Heart right ventricle (tissue), 16 donors: ENCODE measurements at regions not wholly inside any gene's neighbourhood (a gene's known extent, or its start where the extent isn't known, plus 50 kb on each side); places are given as distances from the start of the nearest gene placed in this dataset.

ENCODE experiments used
- ATAC-seq, 8 donors: fragments of 200-7000 bp; cut with Tn5 transposase; one replicate each; pipeline ENCODE4 v1.9.1; 2020; ENCODE audit warnings: mild to moderate bottlenecking in 8 of 8, moderate library complexity in 8 of 8, moderate number of reproducible peaks in 1 of 8
- DNase-seq, 2 donors: peaks; one replicate each; pipeline ENCODE4 v3.0.0-alpha.2; 2020
- H3K27ac ChIP-seq, 10 donors: fragments of 200-600 bp; sonication (generic) in 2 of 10; one replicate each; pipeline versions ENCODE4 v1.5.0 to v1.8.0; 2020 to 2022; ENCODE audit warnings: mild to moderate bottlenecking in 3 of 10
- H3K27me3 ChIP-seq, 7 donors: fragments of 200-600 bp; one replicate each; pipeline ENCODE4 v1.8.0; 2021 to 2022; ENCODE audit warnings: mild to moderate bottlenecking in 2 of 7
- H3K36me3 ChIP-seq, 9 donors: fragments of 200-600 bp; sonication (generic) in 1 of 9; one replicate each; pipeline versions ENCODE4 v1.5.0 to v1.8.0; 2020 to 2022; ENCODE audit warnings: mild to moderate bottlenecking in 2 of 9
- H3K4me1 ChIP-seq, 9 donors: fragments of 200-600 bp; sonication (generic) in 1 of 9; one replicate each; pipeline versions ENCODE4 v1.5.0 to v1.8.0; 2020 to 2022; ENCODE audit warnings: mild to moderate bottlenecking in 4 of 9
- H3K4me3 ChIP-seq, 10 donors: fragments of 200-600 bp; sonication (generic) in 2 of 10; one replicate each; pipeline versions ENCODE4 v1.5.0 to v1.8.0; 2020 to 2022; ENCODE audit warnings: mild to moderate bottlenecking in 7 of 10, moderate library complexity in 2 of 10
- H3K9me3 ChIP-seq, 11 donors: fragments of 200-600 bp in 10 of 11; sonication (generic) in 2 of 11; one replicate each; pipeline versions ENCODE4 v1.5.0 to v1.8.0; 2013 to 2022; ENCODE audit warnings: mild to moderate bottlenecking in 2 of 11, control low read depth in 1 of 11, moderate library complexity in 1 of 11
- CTCF ChIP-seq, 9 donors: fragments of 200-600 bp; sonication (generic) in 2 of 9; IDR thresholded peaks; one replicate each; pipeline versions ENCODE4 v1.5.0 to v1.8.0; 2021 to 2022; ENCODE audit warnings: antibody characterized with exemption in 9 of 9, mild to moderate bottlenecking in 5 of 9, moderate library complexity in 1 of 9
- WGBS, 2 donors: extraction: QIAGEN DNeasy Blood & Tissue Kit; methylation state at CpG; one replicate each; pipeline ENCODE4 v1.1.7; 2013; ENCODE audit warnings: inconsistent platforms in 1 of 2; 5-methylcytosine and 5-hydroxymethylcytosine counted together
- intact Hi-C, 10 donors: fragments of 100-400 bp; cut with DNase I; formaldehyde crosslinking; loops; one replicate each; pipeline versions ENCODE4 v1.11.1 to v1.14.2; 2022
- donor health status: Arrhythmogenic right ventricular cardiomyopathy.
- donor health status: ischemic (EF 13 %, LVEDD 7.1; RV severe dilation, severe dysfunction).
- donor health status: healthy with polysubstance abuse.
- donor health status: DM: no; HTN: yes; CAD: no.
- donor health status: DM: no; HTN: no; CAD: no.
- donor health status: ischemic (EF 25% LVEDD 6.9; RV normal size, moderate dysfunction).
- donor health status: ischemic (EF 25% LVEDD 5.7; RV mildly dilated, moderate dysfunction).
- donor health status: healthy.
- donor health status: DM: yes; HTN: yes; CAD: no.
- donor health status: Ischemic cardiomyopathy.
- donor health status: ischemic (EF 35%, LVEDD 5.7; RV mildly dilated, moderate dysfunction).
- donor health status: nonischemic (EF 11% LVEDD 7.7; RV severe dilation, severe dysfunction).
- donor health status: DM: yes; HTN: yes; CAD: no.
- donor health status: PGD.
- donor health status: ischemic (EF 29% LVEDD 5.4; RV normal size, mild dysfunction).
- donor health status: nonischemic (EF 23%, LVEDD 6.1; RV moderate dilation, normal function).

- Histone ChIP-seq H3K4me1 (no peaks in the 10 kb centered on the region), H3K27ac (no peak overlapping the region), H3K9me3 (peaks cover 0 to 11% (median 0%) of the 10 kb centered on the region in 11 donors), H3K4me3 (no peak overlapping the region), H3K27me3 (no peaks in the 10 kb centered on the region), H3K36me3 (no peaks in the 10 kb centered on the region)
- no peak for TF ChIP-seq CTCF (IDR thresholded peaks at IDR 0.05)
- DNase-seq: no peak
- intact Hi-C loops: no loop called here
- ATAC-seq: no peak
- 61 to 83% methylated on average over 5 of the region's 5 CpGs for WGBS, 2 donors
These were observed 617.0 kb downstream of the SLITRK1 start for GRCh38 chr13:83265279-83265678.

- no peaks in the 10 kb centered on the region for H3K27me3 ChIP-seq
- no peaks in the 10 kb centered on the region for H3K36me3 ChIP-seq
- DNase-seq (no peak), ATAC-seq (peak in 1 of 8 donors; percentile 10)
- no peak overlapping the region for H3K27ac ChIP-seq
- intact Hi-C loops: no loop called here
- H3K4me3 ChIP-seq: no peak overlapping the region
- H3K4me1 ChIP-seq: no peaks in the 10 kb centered on the region
- WGBS, 2 donors: 79 to 87% methylated on average over 6 of the region's 6 CpGs
- peaks cover 0 to 38% (median 6%) of the 10 kb centered on the region in 11 donors for H3K9me3 ChIP-seq
- no peak for TF ChIP-seq CTCF (IDR thresholded peaks at IDR 0.05)
These were observed 633.5 kb downstream of the SLITRK1 start for GRCh38 chr13:83248751-83249150.

- Histone ChIP-seq H3K27me3 (no peaks in the 10 kb centered on the region), H3K9me3 (peaks cover 0 to 1% (median 0%) of the 10 kb centered on the region in 11 donors), H3K4me1 (no peaks in the 10 kb centered on the region), H3K36me3 (no peaks in the 10 kb centered on the region), H3K27ac (no peak overlapping the region), H3K4me3 (no peak overlapping the region)
- WGBS, 2 donors: 67 to 83% methylated on average over 1 of the region's 1 CpG
- no peak for DNase-seq
- intact Hi-C loops: loop anchor here in 1 of 10 donors (5.0 kb wide), 1 partner anchor 230 kb away; no protein-coding TSS in a partner anchor
- no peak for ATAC-seq
- no peak for TF ChIP-seq CTCF (IDR thresholded peaks at IDR 0.05)
These were observed 649.6 kb downstream of the SLITRK1 start for GRCh38 chr13:83232626-83233025.

GRCh38 chr13:83229574-83230305 lies 652.5 kb downstream of the SLITRK1 start:
- 16 to 32% methylated on average over 1 of the region's 1 CpG for WGBS, 2 donors
- Histone ChIP-seq H3K9me3 (peaks cover 0 to 7% (median 0%) of the 10 kb centered on the region in 11 donors), H3K4me3 (no peak overlapping the region), H3K27me3 (no peaks in the 10 kb centered on the region), H3K4me1 (no peaks in the 10 kb centered on the region), H3K36me3 (no peaks in the 10 kb centered on the region), H3K27ac (no peak overlapping the region)
- no peak for TF ChIP-seq CTCF (IDR thresholded peaks at IDR 0.05)
- DNase-seq (no peak), ATAC-seq (no peak)
- intact Hi-C loops: loop anchor here in 1 of 10 donors (5.0 kb wide), 1 partner anchor 227 kb away; no protein-coding TSS in a partner anchor
